Activated CD4-positive, alpha-beta T cell treated with anti-CD3 and anti-CD28 coated beads, Interleukin-2, Interleukin-6, amounts not matched to agents 100 ng/mL and 50 ng/mL, durations not matched to agents 16 hours and 8 hours (primary cell): ENCODE measurements at regions not wholly inside any gene's neighbourhood (a gene's known extent, or its start where the extent isn't known, plus 50 kb on each side); places are given as distances from the start of the nearest gene placed in this dataset.
"Not testable (repeated sequence)": the region's sequence is repeated elsewhere in the genome, so short reads cannot be mapped to it uniquely, and the experiment has no call there.

Experiments used
- DNase-seq: peaks from one replicate; pipeline ENCODE4 v3.0.0-alpha.2; 2020

- no peak for DNase-seq
Observed at GRCh38 chr4:3867403-3868100, 101.4 kb downstream of the ADRA2C start.

- peak; percentile 16 for DNase-seq
Observed at GRCh38 chr4:3868211-3869173, 102.3 kb downstream of the ADRA2C start.

GRCh38 chr4:3869174-3869572 lies 103.0 kb downstream of the ADRA2C start:
- no peak for DNase-seq

- no peak for DNase-seq
Observed at GRCh38 chr4:3869661-3870566, 103.7 kb downstream of the ADRA2C start.

GRCh38 chr4:3870567-3870962 lies 104.4 kb downstream of the ADRA2C start:
- DNase-seq, result no peak

GRCh38 chr4:3871181-3871852 lies 105.1 kb downstream of the ADRA2C start:
- peak; percentile 17 for DNase-seq

GRCh38 chr4:3871881-3872833 lies 106.0 kb downstream of the ADRA2C start:
- DNase-seq, result no peak

- no peak for DNase-seq
Observed at GRCh38 chr4:3872834-3873313, 106.7 kb downstream of the ADRA2C start.

- no peak for DNase-seq
Observed at GRCh38 chr4:3873408-3874027, 107.3 kb downstream of the ADRA2C start.

- DNase-seq, result no peak
Observed at GRCh38 chr4:3874028-3874415, 107.8 kb downstream of the ADRA2C start.

GRCh38 chr4:3874525-3875110 lies 108.4 kb downstream of the ADRA2C start:
- DNase-seq, result no peak

GRCh38 chr4:3875466-3875865 lies 109.3 kb downstream of the ADRA2C start:
- DNase-seq, result no peak

GRCh38 chr4:3876057-3876845 lies 110.1 kb downstream of the ADRA2C start:
- DNase-seq, result not testable (repeated sequence)

- no peak for DNase-seq
Observed at GRCh38 chr4:3877236-3877635, 111.1 kb downstream of the ADRA2C start.

GRCh38 chr4:3877868-3878267 lies 111.7 kb downstream of the ADRA2C start:
- no peak for DNase-seq

- no peak for DNase-seq
Observed at GRCh38 chr4:3878678-3879077, 112.5 kb downstream of the ADRA2C start.

GRCh38 chr4:3879681-3880614 lies 113.8 kb downstream of the ADRA2C start:
- DNase-seq, result no peak

GRCh38 chr4:3880615-3881120 lies 114.5 kb downstream of the ADRA2C start:
- peak; percentile 75 for DNase-seq
